ENCODE measurements at regions not wholly inside any gene's neighbourhood (a gene's known extent, or its start where the extent isn't known, plus 50 kb on each side); places are given as distances from the start of the nearest gene placed in this dataset.

DNA sequence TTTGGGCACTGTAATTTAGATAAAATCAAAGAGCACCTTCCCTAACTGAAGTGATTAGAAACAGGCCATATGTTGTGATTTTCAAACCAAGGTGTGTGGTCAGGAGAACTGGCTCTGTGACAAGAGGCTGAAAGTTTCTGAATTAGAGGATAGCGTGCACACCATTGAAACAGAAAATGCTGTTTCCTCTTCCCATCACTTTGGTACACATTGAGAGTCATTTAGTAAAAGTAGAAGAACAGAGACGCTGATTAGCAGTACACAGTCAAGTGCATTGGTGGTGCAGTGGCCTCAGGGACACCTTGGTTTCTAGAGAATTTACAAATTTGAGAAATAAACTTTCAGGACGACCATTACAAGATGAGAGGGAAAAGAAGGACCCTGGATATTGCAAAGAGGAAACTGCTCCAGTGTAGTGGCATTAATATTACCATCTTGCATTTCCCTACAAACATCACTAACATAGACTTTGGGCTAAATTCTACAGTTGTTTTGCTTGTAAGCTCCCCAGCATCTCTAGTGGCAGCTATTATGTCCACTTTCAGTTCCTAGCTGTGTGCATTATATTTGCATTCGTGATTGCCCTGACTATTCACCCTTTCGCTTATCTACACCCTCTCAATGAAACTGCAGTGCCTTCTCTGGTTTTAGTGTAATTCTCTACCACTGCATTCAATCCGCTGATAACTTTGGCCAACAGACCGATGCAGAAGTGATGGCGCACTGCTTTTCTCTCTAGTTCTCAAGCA lies 728.1 kb upstream of the GRM7 start:
- TF ChIP-seq CTCF (IDR thresholded peaks at IDR 0.05): no peak
- TF ChIP-seq POLR2A (IDR thresholded peaks at IDR 0.05): no peak
